GDM1 (cell line): ENCODE measurements at regions not wholly inside any gene's neighbourhood (a gene's known extent, or its start where the extent isn't known, plus 50 kb on each side); places are given as distances from the start of the nearest gene placed in this dataset.

Experiments used
- DNase-seq: peaks from one replicate; lab custom pipeline; 2025; lab: John Stamatoyannopoulos, UW

DNA sequence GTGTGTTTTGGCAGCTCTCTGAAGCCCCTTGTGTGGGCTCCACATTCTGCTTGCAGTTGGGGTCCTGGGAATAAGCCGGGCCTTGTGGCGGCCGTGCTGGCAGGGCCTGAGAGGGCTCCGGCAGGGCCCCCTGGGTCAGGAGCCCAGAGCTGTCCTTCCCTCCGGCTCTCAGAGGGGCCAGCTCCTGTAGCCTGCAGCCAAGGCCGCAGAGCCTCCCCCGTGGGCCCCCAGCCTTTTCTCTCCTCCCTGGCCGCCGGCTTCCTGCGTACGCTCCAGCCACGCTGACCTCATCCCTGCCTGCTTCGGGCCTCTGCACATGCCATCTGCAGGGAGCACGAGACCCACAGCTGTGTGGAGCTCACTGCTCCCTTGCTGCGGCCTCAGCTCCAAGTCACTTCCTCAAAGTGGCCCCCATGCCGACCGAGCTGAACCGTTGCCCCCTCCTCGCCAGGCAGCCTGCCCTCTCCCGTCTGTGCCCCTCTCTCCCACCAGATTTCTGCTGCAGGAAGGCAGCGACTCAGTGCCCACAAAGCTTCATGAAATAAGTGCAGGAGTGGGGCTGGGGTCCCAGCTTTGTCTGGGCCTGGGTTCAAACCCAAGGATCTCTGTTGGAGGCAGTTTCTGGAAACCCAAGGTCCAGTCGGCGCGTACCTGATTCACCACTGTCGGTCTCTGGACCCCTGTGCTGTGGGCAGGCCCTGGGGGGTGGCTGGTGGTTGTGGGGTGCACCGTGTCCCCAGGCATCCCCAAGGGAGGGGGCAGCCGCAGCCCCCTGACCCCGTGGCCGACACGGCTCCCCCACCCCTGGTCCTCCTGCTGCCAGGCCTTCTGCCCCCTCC, 57.1 kb upstream of the NKX1-1 start:
- DNase-seq = no peak

DNA sequence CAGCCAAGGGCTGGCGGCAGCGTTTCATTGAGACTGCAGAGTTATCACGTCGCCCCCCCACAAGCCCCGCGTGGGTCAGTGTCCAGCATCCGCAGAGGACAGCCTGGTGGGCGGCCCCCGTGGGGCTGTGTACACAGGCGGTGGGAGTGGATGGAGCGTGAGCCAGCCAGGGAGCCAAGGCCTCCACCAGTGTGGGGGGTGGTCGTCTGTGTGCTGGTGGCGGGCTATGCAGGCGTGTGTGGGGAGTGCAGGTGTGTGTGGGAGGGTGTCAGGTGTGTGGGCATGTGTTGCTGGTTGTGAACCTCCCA, 56.5 kb upstream of the NKX1-1 start:
- no peak for DNase-seq

DNA sequence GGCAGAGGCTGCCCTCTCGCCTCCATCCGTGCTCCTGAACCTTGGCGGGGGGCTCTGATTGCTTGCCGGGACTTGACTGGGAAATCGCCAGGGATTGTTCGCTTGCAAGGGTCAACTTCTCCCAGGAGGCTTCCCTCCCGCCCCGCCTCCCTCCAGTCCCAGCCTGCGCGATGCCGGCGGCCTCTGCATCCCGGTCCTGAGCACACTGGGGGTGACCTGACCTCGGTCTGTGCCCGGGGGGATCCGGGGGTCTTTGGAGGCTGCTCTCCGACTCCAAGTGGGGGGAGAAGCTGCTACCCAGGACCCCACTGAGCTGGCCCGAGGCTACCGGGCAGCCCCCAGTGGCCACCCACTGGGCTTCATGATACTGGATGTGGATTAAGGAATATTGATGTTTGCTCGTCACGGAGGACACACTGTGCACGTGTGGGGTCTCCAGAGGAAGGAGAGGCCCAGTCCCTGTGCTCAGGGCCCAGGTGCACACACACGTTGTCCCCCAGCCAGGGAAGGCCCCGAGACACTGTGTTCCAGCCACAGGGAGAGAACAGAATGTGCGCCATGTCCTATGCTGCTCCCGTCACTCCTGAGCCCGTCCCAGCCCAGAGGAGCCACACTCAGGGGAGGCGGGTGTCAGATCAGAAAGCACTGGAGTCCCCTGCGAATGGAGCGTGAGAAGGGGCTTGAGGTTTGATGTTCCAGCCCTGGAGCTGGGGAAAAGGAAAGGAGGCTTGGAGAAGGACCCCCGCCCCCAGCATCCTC, 55.9 kb upstream of the NKX1-1 start:
- no peak for DNase-seq

DNA sequence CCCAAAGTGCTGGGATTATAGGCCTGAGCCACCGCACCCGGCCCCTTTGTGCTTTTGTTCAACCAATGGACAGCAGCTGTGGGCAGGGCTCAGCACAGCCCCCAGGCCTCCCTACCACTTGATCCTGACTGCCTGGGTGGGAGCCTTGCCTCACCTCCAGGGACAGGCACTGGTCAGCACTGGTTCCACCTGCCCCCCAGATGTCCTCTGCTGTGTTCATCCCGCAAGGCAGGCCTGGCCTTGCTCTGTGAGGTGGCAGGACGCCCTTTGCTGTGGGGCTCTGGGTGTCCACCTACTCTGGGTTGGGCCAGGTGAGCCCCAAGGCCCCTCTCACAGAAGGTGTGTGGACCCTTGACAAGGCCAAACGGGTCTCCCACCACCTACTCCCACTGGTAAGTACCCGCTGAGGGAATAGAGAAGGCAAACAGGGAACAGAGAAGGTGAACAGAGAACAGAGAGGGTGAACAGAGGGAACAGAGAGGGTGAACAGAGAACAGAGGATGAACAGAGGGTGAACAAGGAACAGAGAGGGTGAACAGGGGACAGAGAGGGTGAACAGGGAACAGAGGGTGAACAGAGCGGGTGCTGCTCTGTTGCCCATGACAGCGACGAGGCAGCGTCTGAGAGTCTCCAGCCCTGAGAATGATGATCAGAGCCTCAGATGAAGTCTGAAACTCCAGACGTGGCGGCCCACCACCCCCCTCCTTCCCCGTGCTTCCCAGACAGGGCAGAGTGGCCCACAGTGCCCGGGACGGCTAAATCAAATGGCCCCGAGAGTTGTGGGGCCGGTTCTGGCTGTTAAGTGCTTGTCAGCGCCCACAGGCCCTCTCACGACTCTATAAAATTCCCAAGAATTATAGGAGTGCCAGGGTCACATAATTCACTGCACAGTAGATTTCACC, 55.0 kb upstream of the NKX1-1 start:
- DNase-seq = no peak

DNA sequence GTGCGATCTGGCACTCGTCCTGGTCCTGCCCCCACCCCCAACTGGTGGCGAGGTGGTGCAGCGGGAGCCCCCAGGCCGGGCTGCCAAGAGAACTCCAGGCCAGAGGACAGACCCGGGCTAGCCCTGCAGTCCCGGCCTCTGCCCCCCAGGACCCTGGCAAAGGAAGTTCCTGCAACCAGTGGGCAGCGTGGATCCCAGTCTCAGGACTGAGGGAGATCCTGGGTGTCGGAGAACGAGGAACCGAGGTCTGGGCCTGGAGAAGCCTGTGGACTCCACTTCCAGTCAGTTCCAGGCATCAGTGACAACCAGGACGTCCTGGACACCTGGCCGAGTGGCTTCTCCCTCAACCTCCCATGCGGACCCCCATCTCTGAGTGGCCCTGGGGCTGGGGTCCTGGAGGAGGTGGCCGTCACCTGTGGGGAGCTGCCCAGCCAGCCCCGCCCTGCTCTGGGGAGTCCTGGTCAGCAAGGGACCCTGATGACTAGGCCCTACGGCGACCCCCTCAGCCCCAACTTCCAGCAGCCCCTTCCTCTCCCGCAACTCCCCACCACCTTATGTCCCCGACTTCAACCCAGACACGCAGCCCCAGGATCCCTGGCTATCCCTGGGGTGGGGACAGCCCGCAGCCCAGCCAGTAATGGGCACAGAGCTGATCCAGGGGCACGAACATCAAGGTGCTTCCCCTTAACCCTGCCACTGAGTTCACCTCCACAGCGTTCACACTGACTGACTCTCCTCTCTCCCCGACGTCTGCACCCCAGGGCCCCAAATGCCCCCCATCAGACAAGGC, 53.7 kb upstream of the NKX1-1 start:
- no peak for DNase-seq

DNA sequence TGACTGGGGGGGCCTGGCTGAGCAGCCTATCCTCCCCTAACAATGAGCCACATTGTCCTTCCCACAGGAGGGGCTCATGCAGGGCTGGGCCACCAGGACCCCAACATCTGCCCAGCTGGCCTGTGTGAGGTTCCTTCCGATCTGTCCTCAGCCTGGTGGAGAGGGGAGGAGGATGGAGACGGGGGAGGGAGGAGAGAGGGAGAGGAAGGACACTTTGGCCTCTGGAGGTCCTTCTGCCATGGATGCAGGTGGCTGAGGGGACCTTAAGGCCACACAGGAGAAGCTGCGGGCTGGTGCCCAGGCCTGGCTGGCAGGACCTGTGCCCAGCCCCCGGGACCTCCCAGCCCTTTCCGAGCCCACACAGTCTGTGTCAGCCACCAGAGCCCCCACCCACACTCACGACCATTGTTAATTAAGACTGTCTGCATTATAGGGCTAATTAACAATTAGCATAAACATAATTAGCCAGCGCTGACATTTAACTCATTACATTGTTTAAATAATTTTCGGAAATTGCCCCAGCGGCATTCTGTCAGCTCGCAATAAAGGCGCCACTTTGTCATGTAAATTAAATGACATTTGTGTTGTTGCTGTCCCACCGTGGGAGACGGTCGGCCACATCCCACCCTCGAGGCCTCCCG, 53.0 kb upstream of the NKX1-1 start:
- no peak for DNase-seq

DNA sequence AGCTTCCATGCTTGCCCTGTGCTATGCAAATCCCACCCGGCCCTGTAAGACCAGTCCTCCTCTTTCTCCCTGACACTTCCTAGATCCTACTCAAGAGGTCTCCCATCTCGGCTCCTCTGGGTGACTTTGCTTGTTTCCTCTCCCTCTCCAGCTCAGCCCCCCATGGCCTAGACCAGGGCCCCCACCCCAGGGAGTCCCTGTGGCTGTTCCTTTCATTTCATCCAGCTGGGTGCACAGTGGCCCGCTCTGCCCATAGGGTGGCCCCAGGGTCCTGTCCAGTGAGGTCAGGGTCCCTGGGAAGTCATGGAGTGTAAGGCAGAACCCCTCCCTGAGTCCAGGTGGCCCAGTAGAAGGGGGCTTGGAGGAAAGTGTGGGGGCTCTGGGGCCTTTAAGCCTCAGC, 52.3 kb upstream of the NKX1-1 start:
- DNase-seq = no peak
